Iris pigment epithelial cell (primary cell): ENCODE measurements at regions not wholly inside any gene's neighbourhood (a gene's known extent, or its start where the extent isn't known, plus 50 kb on each side); places are given as distances from the start of the nearest gene placed in this dataset.
"Not testable (repeated sequence)": the region's sequence is repeated elsewhere in the genome, so short reads cannot be mapped to it uniquely, and the experiment has no call there.

Experiments
- DNase-seq: peaks from one replicate; pipeline ENCODE4 v3.0.0-alpha.2; 2011; ENCODE audit warnings: low read depth

DNA sequence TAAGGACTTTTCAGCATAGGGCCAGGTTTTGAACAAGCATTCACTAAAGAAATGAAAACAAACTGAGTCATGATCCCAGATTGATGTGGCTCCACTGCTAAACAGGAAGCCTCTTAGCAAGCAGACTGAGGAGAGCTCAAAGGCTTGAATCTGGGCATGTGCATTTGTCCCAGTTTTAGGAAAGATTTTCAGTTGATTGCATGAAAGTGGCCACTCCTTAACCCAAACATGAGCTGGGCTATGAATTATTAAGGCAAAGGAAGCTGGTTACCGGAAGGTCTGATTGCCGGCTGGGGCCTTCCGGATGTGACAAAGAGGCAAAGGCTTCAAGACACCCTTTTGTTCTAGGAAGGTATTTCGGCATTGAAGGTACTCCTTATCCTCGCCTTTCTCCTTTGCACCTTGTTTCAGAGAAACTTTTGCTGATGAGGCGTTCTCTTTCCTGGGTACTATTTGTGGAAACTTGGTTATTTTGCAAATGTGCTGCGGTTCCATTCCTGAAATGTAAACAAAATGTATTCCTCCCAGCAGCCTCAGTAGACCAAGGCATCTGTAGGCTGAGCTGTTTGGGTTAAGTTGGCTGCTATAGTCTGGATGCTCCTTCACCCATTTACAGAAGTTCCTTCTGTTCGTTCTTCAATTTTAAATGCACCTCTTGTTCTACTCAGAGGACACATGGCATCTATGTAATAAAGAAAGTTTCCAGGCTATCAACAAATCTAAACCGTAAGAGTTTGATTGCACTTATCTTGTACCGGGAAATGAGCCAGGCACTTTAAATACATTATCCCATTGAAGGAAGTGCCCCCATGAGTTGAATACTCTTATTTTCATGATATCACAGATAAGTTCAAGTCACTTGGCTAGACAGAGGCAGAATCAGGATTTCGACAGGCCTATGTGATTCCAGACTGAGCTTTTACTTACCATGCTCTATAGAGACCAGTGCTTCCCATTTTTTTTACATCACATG is 115.6 kb upstream of the METAP2 start:
- DNase-seq, result peak; percentile 56

DNA sequence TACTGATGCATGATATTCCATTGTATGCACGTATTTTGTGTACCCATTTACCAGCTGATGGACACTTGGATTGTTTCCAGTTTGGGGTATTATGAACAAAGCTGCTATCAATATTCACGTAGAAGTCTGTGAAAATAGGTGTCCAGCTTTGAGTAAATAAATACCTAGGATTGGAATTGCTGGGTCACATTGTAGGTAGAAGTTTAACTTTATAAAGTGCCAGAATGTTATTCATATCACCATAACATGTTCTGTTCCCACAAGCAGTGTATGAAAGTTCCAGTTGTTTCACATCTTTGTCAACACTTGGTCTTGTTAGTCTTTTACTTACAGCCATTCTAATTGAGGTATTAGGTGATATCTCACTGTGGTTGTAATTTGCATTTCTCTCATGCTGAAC is 108.0 kb upstream of the METAP2 start:
- no peak for DNase-seq

DNA sequence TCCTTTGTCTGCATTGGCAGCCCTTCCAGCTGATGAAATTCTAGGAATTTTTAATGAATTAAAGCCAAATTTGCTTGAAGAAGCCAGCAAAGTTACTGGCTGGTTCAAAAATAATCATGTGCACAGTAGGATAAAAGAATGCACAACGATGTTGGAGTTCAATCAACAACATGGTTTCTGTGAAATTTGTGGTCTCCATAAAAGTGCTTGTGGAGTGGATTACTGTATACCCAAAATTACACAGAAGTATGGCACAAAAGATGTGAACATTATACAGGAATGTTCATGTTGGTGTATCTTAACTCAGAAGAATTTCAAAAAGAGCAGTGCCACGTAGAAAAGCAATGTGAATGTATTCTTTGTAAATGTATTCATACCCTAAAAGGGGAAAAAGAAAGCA is 105.0 kb upstream of the METAP2 start:
- DNase-seq, result no peak

DNA sequence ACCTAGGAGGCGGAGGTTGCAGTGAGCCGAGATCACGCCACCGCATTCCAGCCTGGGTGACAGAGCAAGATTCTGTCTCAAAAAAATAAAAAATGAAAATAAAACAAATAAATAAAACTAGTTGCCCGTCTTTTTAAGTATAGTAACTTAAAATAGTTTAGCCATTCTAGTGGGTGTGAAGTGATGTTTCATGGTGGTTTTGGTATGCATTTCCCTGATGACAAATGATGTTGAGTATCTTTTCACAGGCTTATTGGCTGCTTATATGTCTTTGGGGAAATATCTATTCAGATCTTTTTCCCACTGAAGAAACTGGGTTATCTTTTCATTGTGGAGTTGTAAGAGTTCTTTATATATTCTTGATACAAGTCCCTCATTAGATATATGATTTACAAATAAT is 102.4 kb upstream of the METAP2 start:
- DNase-seq, result no peak

DNA sequence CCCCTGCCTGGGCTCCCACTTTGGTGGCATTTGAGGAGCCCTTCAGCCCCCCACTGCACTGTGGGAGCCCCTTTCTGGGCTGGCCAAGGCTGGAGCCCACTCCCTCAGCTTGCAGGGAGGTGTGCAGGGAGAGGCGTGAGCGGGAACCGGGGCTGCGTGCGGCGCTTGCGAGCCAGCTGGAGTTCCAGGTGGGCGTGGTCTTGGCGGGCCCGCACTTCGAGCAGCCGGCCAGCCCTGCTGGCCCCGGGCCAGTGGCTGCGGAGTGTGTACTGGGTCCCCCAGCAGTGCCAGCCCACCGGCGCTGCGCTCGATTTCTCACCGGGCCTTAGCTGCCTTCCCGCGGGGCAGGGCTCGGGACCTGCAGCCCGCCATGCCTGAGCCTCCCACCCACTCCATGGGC is 94.5 kb upstream of the METAP2 start:
- not testable (repeated sequence) for DNase-seq

DNA sequence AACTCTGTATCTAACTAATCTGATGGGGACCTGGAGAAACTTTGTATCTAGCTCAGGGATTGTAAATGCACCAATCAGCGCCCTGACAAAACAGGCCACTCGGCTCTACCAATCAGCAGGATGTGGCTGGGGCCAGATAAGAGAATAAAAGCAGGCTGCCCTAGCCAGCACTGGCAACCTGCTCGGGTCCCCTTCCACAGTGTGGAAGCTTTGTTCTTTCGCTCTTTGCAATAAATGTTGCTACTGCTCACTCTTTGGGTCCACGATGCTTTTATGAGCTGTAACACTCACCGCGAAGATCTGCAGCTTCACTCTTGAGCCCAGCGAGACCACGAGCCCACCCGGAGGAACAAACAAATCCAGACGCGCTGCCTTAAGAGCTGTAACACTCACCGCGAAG is 93.6 kb upstream of the METAP2 start:
- DNase-seq, result not testable (repeated sequence)

DNA sequence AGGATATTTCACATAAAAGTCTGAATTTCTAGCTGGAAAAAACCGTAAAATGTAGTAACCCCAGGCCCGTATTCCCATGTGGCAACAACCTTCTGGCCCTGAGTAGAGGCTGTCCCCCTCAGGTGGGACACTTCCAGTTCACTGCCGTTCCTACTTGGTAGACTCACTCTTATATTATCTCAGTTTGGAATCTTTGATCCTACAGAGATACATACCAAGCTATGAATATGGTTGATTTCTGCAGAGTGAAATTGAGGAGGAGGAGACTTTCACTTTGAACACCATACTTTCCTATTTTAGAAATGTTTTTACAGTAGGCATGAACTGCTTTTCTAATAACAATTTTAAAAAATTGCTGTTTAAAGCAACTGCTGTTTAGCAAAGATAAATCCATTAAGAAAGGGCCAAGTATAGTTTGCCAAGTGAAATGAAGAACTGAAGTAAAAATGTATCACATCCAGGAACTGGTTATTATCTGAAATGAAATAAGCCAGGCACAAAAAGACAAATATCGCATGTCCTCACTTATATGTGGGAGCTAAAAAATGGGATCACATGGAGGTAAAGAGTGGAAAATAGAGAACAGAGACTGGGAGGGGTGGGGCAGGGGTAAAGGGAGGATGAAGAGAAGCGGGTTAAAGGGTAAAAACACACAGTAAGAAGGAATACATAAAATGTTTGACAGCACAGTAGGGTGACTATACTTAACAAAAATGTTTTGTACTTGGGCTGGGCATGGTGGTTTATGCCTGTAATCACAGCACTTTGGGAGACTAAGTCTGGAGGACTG is 92.8 kb upstream of the METAP2 start:
- DNase-seq, result peak; percentile 38

DNA sequence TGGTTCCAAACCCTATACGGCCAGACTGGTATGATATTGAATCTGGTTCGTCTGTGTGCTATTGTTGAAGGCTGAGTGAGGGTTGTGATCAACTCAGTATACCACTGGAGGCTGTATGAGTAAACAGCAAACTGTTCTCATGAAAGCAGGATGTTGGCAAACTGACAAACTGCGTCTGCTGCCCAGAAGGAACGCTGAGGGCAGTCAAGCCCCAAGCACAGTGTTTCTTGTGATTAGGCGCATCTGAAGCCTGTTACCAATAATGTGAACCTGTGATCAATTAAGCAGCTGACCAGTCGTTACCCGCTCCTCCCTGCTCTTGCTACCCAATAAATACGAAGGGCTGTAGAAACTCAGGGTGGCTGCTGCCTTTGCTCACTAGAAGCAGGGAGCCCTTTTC is 90.0 kb upstream of the METAP2 start:
- DNase-seq, result peak; percentile 62

DNA sequence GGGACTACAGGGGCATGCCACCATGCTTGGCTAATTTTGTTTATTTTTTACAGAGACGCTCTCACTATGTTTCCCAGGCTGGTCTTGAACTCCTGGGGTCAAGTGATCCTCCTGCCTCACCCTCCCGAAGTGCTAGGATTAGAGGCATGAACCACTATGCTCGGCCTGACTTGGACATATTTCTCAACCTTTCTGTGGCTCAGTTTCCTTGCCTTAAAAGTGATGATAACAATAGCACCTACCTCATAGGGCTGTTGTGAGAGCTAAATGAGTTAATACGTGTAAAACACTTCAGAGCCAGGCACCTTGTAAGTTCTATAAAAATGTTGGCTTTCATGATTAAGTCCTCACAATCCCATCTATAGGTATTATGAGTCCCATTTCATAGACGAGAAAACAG is 89.2 kb upstream of the METAP2 start:
- DNase-seq, result no peak

DNA sequence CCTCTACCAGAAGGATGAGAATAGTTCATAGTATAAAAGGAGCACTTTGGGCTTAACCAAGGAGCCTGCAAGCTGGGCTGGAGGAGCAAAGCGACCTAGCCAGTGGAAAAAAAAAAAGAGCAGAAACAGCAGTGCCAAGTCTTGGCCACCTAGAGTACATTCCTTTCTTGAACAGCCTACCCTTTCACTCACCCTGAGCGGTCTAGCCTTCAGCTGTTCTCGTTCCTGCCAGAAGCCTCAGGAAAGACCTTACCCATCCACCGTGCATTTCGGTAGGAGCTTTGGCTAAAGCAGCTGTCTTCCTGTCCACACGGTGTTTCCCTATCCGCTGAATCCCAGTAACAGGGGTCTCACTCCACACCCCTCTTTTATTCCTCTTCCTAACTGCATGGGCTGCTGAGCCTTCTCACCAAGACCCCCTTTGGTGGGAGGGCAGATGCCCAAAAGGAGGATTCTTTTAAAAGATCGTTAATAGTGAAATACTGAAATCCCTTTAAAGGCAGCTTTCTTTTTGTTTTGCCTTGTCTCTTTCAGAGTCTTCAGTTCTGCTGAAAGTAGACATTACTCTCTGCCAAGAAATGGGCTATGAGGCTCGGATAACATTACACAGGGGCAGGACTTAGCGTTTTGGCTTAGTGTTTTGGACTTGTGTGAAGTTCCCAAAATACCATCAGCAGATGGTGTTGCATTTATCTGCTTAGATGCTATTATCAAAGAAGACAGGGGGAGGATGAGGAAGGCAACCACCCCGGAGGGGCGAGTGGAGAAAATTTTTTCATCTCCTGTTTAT is 88.5 kb upstream of the METAP2 start:
- peak; percentile 83 for DNase-seq

DNA sequence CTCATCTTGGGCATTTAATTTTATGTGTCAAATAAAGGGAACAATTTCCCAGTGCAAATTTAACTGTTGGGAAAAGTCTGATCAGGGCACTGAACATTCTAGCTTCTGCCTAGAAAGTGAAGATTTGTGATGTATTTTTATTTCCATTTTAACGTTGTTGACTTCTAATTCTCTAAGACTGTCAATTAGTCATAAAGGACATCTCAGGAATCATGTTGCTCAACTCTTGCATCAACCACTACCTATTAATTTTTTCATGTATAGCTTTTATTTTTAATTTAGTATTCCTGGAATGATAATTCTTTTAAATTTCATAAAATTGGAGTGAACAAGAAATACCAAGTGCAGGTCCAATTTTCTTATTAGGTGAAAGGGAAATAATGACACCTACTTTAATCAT is 87.9 kb upstream of the METAP2 start:
- peak; percentile 67 for DNase-seq

DNA sequence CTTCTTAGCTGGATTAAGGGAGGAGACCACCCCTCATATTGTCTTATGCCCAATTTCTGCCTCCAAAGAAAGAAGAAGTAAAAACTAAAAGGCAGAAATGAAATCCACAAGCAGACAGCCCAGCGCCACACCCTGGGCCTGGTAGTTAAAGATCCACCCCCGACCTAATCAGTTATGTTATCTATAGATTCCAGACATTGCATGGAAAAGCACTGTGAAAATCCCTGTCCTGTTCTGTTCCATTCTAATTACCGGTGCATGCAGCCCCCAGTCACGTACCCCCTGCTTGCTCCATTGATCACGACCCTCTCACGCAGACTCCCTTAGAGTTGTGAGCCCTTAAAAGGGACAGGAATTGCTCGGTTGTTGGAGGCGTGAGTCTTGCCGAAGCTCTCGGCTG is 85.7 kb upstream of the METAP2 start:
- DNase-seq, result not testable (repeated sequence)

DNA sequence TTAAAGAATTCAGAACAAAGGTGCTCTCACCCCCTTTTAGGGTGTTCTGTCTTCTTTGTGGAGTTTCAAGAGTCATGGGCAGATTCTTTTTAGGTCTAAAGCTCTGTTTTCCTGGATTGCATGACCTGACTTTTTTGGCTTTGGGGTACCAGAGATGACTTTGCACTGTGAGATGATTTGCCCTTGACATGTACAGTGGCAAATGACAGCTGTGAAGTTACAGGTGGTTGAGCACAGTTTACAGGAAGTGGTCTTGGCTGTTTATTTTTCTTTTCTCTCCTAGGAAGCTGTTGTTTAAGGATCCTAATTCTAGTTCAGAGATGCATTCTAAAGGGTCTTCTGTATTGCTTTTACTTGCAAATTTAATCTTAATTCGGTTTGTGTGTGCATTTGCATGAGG is 83.8 kb upstream of the METAP2 start:
- DNase-seq, result no peak

DNA sequence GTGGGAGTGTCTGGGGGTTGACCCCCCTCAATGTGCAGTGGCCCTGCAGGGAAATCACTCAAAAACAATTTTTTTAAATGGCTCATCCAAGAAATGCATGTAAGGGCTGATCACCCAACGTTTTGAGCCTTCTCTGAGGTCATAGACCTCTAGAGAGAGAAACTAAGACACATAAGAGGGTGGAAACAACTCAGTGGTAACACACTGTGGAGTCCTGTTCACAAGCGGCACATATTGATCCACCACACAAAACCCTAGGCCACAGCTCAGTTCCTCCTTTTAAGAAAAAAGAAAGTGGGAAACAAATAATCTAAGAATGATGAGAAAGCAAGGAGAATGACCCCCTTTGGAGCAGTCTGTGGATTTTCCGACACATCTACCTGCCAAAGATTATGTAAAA is 83.0 kb upstream of the METAP2 start:
- no peak for DNase-seq

DNA sequence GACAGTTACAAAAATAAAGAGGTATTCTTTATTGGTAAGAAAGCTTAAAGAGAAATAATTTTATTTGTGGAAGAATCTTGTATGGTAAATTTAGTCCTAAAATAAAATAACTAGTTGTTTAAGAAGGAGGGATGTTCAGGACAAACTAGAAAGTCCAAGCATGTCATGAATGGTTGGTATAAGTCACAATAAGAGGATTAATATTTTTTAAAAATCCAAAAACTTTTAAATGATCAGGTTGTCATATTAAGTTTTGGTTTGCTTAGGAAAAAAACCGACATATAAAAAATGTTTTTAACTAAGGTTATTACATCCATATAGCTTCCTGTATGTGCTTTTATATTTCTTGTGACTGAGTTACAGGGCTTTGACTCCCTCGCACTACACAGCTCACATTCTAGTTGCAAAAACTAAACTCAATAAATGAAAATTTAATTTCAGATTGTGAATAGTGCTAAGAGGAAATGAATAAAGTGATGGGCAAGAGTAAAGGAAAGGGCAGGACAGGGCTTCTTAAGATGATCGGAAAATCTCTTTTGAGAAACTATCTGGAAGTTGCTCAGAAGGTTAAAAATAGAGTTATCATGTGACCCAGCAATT is 80.7 kb upstream of the METAP2 start:
- DNase-seq, result no peak

DNA sequence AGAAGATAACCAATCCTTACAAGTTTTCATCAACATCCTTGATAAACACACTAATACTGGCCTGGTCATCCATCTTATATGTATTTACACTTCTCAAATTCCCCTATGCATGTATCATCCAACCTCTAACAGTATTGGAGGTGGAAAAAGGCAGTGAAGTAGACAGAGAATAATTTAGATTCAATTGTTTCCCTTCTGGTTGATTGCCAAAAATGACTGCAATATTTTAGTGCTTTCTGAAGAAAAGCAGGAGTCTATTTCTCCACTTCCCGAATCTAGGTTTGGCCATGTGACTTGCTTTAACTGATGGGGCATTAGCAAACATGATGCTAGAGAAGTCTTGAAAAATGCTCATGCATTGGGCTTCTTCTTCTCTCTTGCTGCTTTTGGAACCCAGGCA is 78.3 kb upstream of the METAP2 start:
- peak; percentile 31 for DNase-seq

DNA sequence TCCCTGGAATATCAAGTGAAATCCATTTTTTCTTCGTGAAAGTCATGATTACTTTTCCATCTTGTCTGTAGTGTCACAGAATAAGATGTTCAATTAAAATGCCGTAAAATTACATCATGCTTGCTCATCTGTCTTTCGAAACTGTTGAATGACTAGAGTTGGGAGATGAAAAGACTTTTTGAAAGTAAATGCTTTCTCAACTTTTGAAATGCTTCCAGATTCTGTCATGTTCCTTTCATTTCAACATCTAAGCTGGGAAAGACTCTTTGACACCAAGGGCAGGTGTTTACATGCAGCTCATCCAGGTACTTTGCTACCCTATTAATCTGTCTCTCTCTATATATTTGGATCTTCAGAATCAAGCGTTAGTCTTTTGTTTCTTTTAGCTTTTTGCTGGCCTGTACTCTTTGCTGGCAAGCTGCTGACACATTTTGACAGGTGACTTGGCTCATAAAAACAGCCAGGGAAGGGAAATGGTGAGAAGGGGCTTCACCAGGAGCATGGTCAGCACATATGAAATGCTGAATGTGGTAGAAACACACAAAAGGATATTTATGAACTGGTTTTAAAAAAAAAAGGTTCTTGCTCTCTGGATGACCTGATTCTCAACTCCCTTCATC is 77.0 kb upstream of the METAP2 start:
- DNase-seq, result peak; percentile 88

DNA sequence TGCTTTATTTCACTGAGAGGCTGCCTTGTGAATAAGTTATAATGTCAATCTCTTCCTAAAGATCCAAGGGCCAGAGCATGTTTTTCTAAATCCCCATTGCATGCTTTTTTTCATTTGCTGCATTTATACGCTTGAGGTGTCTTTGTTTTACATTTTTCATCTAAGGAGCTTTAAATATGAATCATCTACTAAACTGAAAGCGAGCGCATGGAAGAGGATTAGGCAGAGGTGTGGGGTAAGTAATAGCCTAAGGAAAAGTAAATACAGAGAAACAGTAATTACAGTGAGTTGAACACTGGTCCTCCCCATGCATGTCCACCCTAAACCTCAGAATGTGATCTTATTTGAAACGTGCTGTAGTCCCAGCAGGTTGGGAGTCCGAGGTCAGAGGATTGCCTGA is 76.4 kb upstream of the METAP2 start:
- no peak for DNase-seq

DNA sequence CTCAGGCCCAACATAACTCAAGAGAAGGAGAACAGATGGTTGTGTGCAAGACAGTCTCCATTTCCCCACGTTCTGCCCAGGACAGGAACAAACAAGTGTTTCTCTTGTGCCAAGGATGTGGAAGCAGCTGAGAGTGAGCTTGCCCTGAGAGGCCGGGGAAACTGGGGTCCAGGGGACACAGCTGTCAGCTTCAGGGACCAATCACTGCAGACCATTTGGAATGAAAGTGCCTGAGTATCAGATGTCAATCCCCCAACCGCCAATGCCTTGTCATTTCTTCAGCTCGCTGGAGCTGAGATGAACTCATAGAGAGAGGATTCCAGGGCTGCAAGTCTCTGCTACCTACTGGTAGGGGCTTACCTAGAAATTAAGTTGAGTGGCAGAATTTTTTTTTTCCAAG is 71.9 kb upstream of the METAP2 start:
- DNase-seq, result no peak

DNA sequence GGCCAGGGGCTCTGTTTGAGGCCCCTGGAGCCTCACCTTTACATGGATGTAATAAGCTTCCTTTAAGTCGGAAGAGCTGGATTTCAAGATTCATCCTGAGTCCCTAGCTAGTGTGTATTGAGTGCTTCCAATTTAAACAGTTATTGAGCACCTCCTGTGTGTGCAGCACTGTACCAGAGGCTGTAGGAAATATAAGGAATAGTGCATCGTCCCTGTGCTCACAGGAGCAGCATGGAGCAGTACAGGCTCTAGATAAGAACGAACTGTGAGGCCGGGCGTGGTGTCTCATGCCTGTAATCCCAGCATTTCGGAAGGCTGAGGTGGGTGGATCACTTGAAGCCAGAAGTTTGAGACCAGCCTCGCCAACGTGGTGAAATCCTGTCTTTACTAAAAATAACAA is 65.8 kb upstream of the METAP2 start:
- no peak for DNase-seq

DNA sequence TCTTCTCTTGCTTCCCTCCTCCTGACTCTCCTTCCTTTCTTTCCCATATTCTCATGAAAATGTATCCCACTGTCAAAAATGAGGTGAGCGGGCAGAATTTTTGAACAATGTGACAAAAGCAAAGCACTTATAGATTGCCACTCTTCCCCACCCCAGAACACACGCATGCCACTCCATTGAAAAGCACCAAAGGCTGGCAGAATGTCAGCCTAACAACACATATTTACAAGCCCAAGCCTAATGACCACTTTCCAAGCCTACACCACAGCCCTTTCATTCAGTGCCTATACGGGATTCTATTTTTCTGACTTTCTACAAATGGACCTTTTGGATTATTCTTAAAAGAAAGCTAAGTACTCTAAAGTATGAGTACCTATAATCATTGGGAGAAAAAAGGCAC is 62.9 kb upstream of the METAP2 start:
- DNase-seq, result no peak

DNA sequence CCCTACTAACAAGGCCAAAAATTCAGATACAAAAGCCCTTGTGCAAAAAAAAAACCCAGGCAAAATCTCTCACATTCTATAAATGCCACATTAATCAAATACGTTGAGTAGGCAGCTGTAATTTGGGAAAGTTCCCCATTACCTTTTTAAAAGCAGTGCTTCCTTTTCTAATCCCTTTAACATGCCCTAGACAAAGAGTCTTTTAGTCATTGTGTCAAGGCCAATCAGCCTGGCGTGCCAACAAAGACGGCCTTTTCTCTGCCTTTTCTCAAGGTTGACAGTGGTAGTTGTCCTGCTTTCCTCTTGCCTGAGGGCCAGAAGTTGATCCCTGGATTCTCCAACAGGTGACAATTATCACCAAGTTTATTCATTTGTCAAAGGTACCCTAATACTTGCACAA is 62.5 kb upstream of the METAP2 start:
- DNase-seq, result no peak
